Tibial artery (tissue), 4 donors: ENCODE measurements at regions not wholly inside any gene's neighbourhood (a gene's known extent, or its start where the extent isn't known, plus 50 kb on each side); places are given as distances from the start of the nearest gene placed in this dataset.

ENCODE experiments used
- DNase-seq, 2 donors: peaks; one replicate each; pipeline ENCODE4 v3.0.0-alpha.2; 2019
- H3K27ac ChIP-seq, 2 donors: fragments of 200-600 bp; sonication (generic) in 1 of 2; 1 replicate in 1 of 2; 2 replicates in 1 of 2; pipeline ENCODE4 v1.5.1; 2018 to 2019; ENCODE audit warnings: mild to moderate bottlenecking in 1 of 2
- H3K27me3 ChIP-seq, 2 donors: fragments of 200-600 bp; sonication (generic) in 1 of 2; one replicate each; pipeline versions ENCODE4 v1.5.1 to v1.6.0; 2016 to 2019
- H3K36me3 ChIP-seq, 3 donors: fragments of 200-600 bp; sonication (generic) in 2 of 3; one replicate each; pipeline ENCODE4 v1.5.1; 2016 to 2019; ENCODE audit warnings: mild to moderate bottlenecking in 2 of 3
- H3K4me1 ChIP-seq, 4 donors: fragments of 200-600 bp; sonication (generic) in 2 of 4; 1 replicate in 3 of 4; 2 replicates in 1 of 4; pipeline ENCODE4 v1.5.1; 2016 to 2019
- H3K4me3 ChIP-seq, 2 donors: fragments of 200-600 bp; sonication (generic) in 1 of 2; 1 replicate in 1 of 2; 2 replicates in 1 of 2; pipeline ENCODE4 v1.5.1; 2018 to 2019; ENCODE audit warnings: mild to moderate bottlenecking in 2 of 2
- H3K9me3 ChIP-seq, 3 donors: fragments of 200-600 bp; sonication (generic) in 1 of 3; one replicate each; pipeline ENCODE4 v1.5.1; 2016 to 2019
- CTCF ChIP-seq, 2 experiments: fragments of 200-600 bp in 1 of 2; fragments of 450-650 bp in 1 of 2; IDR thresholded peaks; one replicate each; pipeline ENCODE4 v1.5.1; 2017 to 2019; ENCODE audit warnings: antibody characterized with exemption in 2 of 2, mild to moderate bottlenecking in 1 of 2, moderate library complexity in 1 of 2
- intact Hi-C: fragments of 100-400 bp; cut with DNase I; formaldehyde crosslinking; loops from one replicate; pipeline ENCODE4 v1.15.0; 2023; ENCODE audit warnings: low total_unique reads

GRCh38 chr11:134684576-134684975, 272.5 kb upstream of the B3GAT1 start:
- H3K27ac ChIP-seq: no peak overlapping the region
- H3K4me3 ChIP-seq: no peak overlapping the region
- H3K9me3 ChIP-seq: no peaks in the 10 kb centered on the region
- TF ChIP-seq CTCF (IDR thresholded peaks at IDR 0.05): no peak
- H3K27me3 ChIP-seq: peaks cover 0 to 21% of the 10 kb centered on the region in 2 donors
- no peaks in the 10 kb centered on the region for H3K4me1 ChIP-seq
- intact Hi-C loops: no loop called here
- H3K36me3 ChIP-seq: no peaks in the 10 kb centered on the region
- DNase-seq: no peak

- Histone ChIP-seq H3K4me1 (no peaks in the 10 kb centered on the region), H3K4me3 (no peak overlapping the region), H3K36me3 (no peaks in the 10 kb centered on the region), H3K27ac (no peak overlapping the region), H3K9me3 (no peaks in the 10 kb centered on the region), H3K27me3 (peaks cover 0 to 16% of the 10 kb centered on the region in 2 donors)
- intact Hi-C loops: no loop called here
- no peak for DNase-seq
- no peak for TF ChIP-seq CTCF (IDR thresholded peaks at IDR 0.05)
Observed at GRCh38 chr11:134683860-134684259, 271.8 kb upstream of the B3GAT1 start.

- Histone ChIP-seq H3K36me3 (no peaks in the 10 kb centered on the region), H3K27me3 (peaks cover 0 to 13% of the 10 kb centered on the region in 2 donors), H3K4me1 (no peaks in the 10 kb centered on the region), H3K27ac (no peak overlapping the region), H3K4me3 (no peak overlapping the region), H3K9me3 (no peaks in the 10 kb centered on the region)
- no peak for TF ChIP-seq CTCF (IDR thresholded peaks at IDR 0.05)
- intact Hi-C loops: no loop called here
- no peak for DNase-seq
Observed at GRCh38 chr11:134682577-134682976, 270.5 kb upstream of the B3GAT1 start.

- H3K27me3 ChIP-seq: peaks cover 0 to 13% of the 10 kb centered on the region in 2 donors
- TF ChIP-seq CTCF (IDR thresholded peaks at IDR 0.05): no peak
- no peaks in the 10 kb centered on the region for H3K4me1 ChIP-seq
- no peak overlapping the region for H3K27ac ChIP-seq
- no peaks in the 10 kb centered on the region for H3K36me3 ChIP-seq
- H3K4me3 ChIP-seq: no peak overlapping the region
- intact Hi-C loops: no loop called here
- DNase-seq: no peak
- H3K9me3 ChIP-seq: no peaks in the 10 kb centered on the region
Observed at GRCh38 chr11:134679592-134679991, 267.6 kb upstream of the B3GAT1 start.

GRCh38 chr11:134678744-134679143, 266.7 kb upstream of the B3GAT1 start:
- intact Hi-C loops: no loop called here

More at GRCh38 chr11:134678744-134679143, 266.7 kb upstream of the B3GAT1 start:
- TF ChIP-seq CTCF (IDR thresholded peaks at IDR 0.05): no peak
- H3K27me3 ChIP-seq: peaks cover 0 to 13% of the 10 kb centered on the region in 2 donors
- no peak overlapping the region for H3K4me3 ChIP-seq
- no peak overlapping the region for H3K27ac ChIP-seq
- no peaks in the 10 kb centered on the region for H3K36me3 ChIP-seq
- no peak for DNase-seq
- H3K4me1 ChIP-seq: no peaks in the 10 kb centered on the region
- no peaks in the 10 kb centered on the region for H3K9me3 ChIP-seq
